ENCODE measurements at regions not wholly inside any gene's neighbourhood (a gene's known extent, or its start where the extent isn't known, plus 50 kb on each side); places are given as distances from the start of the nearest gene placed in this dataset.

GRCh38 chr4:158098802-158099201, 74.0 kb downstream of the GASK1B start:
- TF ChIP-seq TAF1 (IDR thresholded peaks at IDR 0.05; ENCODE audit: borderline replicate concordance, low read depth, low read length): no peak
- TF ChIP-seq, protein P1, sequence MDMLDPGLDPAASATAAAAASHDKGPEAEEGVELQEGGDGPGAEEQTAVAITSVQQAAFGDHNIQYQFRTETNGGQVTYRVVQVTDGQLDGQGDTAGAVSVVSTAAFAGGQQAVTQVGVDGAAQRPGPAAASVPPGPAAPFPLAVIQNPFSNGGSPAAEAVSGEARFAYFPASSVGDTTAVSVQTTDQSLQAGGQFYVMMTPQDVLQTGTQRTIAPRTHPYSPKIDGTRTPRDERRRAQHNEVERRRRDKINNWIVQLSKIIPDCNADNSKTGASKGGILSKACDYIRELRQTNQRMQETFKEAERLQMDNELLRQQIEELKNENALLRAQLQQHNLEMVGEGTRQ (IDR thresholded peaks at IDR 0.05; ENCODE audit: borderline replicate concordance, low read depth, low read length): no peak
- TF ChIP-seq MXI1 (IDR thresholded peaks at IDR 0.05; ENCODE audit: low read depth, low read length): no peak
- TF ChIP-seq JUND (IDR thresholded peaks at IDR 0.05): no peak
- TF ChIP-seq YY1 (IDR thresholded peaks at IDR 0.05; ENCODE audit: low read depth): no peak
- no peak for TF ChIP-seq CTCF (IDR thresholded peaks at IDR 0.05)
- TF ChIP-seq FOXM1 (IDR thresholded peaks at IDR 0.05; ENCODE audit: low read depth): no peak
